IgD-negative memory B cell (primary cell): ENCODE measurements at regions not wholly inside any gene's neighbourhood (a gene's known extent, or its start where the extent isn't known, plus 50 kb on each side); places are given as distances from the start of the nearest gene placed in this dataset.

ENCODE experiments used
- H3K27ac Mint-ChIP-seq, 3 donors: one replicate each; pipeline ENCODE4 v1.8.0; 2020 to 2022; ENCODE audit warnings: mild to moderate bottlenecking in 3 of 3, mixed read lengths in 3 of 3, moderate library complexity in 1 of 3
- H3K27me3 Mint-ChIP-seq: one replicate; pipeline ENCODE4 v1.8.0; 2021; ENCODE audit warnings: mixed read lengths
- H3K36me3 Mint-ChIP-seq: one replicate; pipeline ENCODE4 v1.8.0; 2020; ENCODE audit warnings: mild to moderate bottlenecking, mixed read lengths
- H3K4me1 Mint-ChIP-seq, 3 donors: one replicate each; pipeline ENCODE4 v1.8.0; 2020 to 2022; ENCODE audit warnings: mixed read lengths in 3 of 3, mild to moderate bottlenecking in 1 of 3
- H3K4me3 Mint-ChIP-seq, 4 donors: one replicate each; pipeline ENCODE4 v1.8.0; 2020 to 2022; ENCODE audit warnings: mild to moderate bottlenecking in 4 of 4, mixed read lengths in 4 of 4, moderate library complexity in 3 of 4
- H3K9me3 Mint-ChIP-seq, 3 donors: one replicate each; pipeline ENCODE4 v1.8.0; 2020 to 2021; ENCODE audit warnings: mixed read lengths in 3 of 3, mild to moderate bottlenecking in 1 of 3

DNA sequence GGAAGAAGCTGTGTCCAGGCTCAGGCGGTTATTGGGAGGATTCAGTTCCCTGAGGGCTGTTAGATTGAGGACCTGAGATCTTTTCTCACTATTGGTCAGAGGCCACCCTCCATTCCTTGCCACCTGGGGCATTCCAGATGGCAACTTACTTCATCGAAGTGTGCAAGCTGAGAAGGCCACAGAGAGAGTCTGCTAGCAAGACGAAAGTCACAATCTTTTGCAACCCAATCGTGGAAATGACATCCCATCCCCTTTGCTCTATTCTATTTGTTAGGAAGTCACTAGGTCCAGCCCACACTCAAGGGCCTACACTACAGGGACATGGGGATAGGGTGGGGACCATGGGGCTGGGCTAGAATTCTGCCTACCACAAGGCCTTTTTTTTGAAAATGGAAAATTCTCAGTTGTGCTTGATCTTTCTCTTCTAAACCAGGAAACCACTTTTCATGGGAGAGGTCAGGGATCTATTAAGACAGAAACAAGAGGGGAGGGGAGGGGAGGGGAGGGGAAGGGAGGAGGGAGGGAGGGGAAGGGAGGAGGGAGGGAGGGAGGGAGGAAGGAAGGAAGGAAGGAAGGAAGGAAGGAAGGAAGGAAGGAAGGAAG is 217.2 kb downstream of the BCAS1 start:
- Mint-ChIP-seq H3K4me3 (no peak overlapping the region), H3K36me3 (no peaks in the 10 kb centered on the region), H3K4me1 (peaks cover 16 to 24% (median 20%) of the 10 kb centered on the region in 3 donors), H3K27me3 (no peaks in the 10 kb centered on the region), H3K9me3 (peaks cover 0 to 1% (median 0%) of the 10 kb centered on the region in 3 donors), H3K27ac (no peak overlapping the region)

DNA sequence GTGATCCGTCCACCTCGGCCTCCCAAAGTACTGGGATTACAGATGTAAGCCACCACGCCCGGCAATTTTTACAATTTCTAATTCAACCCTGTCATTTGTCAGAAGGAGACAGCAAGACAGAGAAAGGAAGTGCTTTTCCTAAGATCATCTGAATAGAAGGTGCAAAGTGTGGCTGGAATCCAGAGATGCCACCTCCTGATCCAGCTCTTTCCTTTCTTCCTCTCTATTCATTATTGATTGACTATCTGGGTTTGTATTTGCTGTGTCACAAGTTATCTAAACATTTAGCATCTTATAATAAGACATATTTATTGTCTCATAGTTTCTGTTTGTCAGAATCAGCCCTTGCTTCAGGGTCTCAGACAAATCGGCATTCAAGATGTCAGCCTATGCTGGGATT is 217.7 kb downstream of the BCAS1 start:
- H3K4me3 Mint-ChIP-seq = no peak overlapping the region
- peaks cover 0 to 1% (median 0%) of the 10 kb centered on the region in 3 donors for H3K9me3 Mint-ChIP-seq
- no peaks in the 10 kb centered on the region for H3K36me3 Mint-ChIP-seq
- no peaks in the 10 kb centered on the region for H3K27me3 Mint-ChIP-seq
- no peak overlapping the region for H3K27ac Mint-ChIP-seq
- H3K4me1 Mint-ChIP-seq = peaks cover 21 to 29% (median 24%) of the 10 kb centered on the region in 3 donors

DNA sequence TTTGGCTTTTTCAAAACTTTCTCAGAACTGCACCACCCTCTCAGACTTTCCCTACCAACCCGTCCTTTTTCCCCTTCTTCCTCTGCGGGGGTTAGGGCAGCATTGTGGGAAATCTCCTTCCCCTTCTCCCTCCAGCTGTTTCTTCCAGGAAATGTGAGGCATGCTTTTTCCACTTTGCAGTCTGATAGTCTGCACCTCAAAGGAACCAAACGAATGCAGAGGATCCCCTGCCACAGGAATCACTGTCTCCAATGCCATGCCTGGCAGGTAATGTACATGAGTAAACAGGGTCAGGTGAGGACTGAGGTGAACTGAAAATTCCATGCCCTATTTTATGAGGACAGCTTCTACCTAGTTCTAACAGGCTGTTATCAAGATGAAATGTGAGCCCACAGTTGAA is 218.4 kb downstream of the BCAS1 start:
- Mint-ChIP-seq H3K27me3 (no peaks in the 10 kb centered on the region), H3K4me1 (peaks cover 27 to 36% (median 31%) of the 10 kb centered on the region in 3 donors), H3K4me3 (peak overlapping the region in 1 of 4 donors; percentile 18), H3K27ac (no peak overlapping the region), H3K9me3 (peaks cover 0 to 1% (median 0%) of the 10 kb centered on the region in 3 donors), H3K36me3 (no peaks in the 10 kb centered on the region)

DNA sequence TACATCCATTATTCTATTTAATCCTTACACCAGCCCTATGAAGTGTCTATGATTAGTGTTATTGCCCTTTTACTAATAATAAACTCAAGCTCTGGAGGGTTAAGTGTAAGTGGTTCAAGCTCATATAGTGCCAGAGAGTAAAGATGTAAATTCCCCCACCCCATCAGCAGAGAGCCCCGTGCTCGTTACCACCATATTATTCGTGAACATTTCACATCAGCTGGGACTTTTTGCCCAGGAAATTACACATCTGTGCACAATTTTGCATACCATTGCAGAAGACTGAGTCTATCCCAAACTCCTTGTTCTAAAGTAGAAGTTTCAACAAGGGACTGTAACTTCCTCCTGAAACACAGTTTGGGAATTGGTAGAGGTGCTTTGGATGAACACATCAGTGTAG is 220.1 kb downstream of the BCAS1 start:
- Mint-ChIP-seq H3K27ac (no peak overlapping the region), H3K4me3 (no peak overlapping the region), H3K36me3 (no peaks in the 10 kb centered on the region), H3K4me1 (peaks cover 31 to 33% (median 33%) of the 10 kb centered on the region in 3 donors), H3K9me3 (peaks cover 0 to 1% (median 0%) of the 10 kb centered on the region in 3 donors), H3K27me3 (no peaks in the 10 kb centered on the region)

DNA sequence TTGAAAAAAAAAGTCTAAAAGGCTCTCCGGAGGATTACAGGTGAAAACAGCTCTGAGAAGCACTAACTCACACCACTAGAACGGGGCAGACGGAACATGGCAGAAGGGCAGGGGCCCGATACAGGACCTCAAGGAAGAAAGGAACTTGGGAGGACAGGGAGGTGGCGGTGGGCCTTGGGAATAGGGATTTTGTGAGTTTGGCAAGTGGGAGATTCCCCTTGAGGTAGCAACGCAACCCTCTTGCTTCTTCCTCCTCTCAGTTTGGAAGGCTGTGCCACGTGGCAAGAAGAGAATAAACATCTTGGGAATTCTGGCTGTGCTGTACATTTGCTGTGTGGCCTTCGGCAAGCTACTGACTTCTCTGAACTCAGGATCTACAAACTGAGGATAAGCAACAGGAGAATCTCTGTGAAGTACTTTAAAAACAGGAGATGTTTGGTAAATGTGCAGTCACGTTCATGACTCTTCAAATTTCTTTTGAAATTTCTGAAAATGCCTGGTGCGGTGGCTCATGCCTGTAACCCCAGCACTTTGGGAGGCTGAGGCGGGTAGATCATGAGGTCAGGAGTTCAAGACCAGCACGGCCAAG is 220.8 kb downstream of the BCAS1 start:
- Mint-ChIP-seq H3K4me1 (peaks cover 33 to 36% (median 36%) of the 10 kb centered on the region in 3 donors), H3K4me3 (peak overlapping the region in 1 of 4 donors; percentile 8), H3K27ac (no peak overlapping the region), H3K36me3 (no peaks in the 10 kb centered on the region), H3K9me3 (peaks cover 0 to 1% (median 0%) of the 10 kb centered on the region in 3 donors), H3K27me3 (no peaks in the 10 kb centered on the region)

DNA sequence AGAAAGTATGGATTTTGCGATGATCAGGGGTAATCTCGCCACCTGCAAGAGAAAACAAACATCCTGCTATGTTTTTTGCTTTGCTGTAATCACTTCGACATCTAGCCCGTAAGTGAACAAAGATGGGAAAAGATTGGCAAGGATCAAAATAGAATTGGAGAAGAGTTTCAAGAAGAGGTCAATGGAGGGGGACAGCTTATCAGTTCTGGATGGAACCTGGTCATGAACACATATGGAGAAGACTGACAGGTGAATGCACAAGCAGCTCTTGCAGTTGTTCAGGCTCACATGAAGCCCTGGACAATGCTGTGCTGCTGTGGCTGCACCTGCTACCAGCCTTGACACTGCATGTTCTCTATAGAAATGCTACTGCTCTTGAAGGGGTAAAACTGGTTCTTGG is 222.1 kb downstream of the BCAS1 start:
- no peaks in the 10 kb centered on the region for H3K27me3 Mint-ChIP-seq
- H3K9me3 Mint-ChIP-seq = peaks cover 0 to 2% (median 1%) of the 10 kb centered on the region in 3 donors
- H3K4me1 Mint-ChIP-seq = peaks cover 36 to 41% (median 39%) of the 10 kb centered on the region in 3 donors
- H3K4me3 Mint-ChIP-seq = peak overlapping the region in 2 of 4 donors; percentile 58 to 67
- H3K36me3 Mint-ChIP-seq = no peaks in the 10 kb centered on the region
- H3K27ac Mint-ChIP-seq = peak overlapping the region; percentile 6 to 89 (median 50)

DNA sequence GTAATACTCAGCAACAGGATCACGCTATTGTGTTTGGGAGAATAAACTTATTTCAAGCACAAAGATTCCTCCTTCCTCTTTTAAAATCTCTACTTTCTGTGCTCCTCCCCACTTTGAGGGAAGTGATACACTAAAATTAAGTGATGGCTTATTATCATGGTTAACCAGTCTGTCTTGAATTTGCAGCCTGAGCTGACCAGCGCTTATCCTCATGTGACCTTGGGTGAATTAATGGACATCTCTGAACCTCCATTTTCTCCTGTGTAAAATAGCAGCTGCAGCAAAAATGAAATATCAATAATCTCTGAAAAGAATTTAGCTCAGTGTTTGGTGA is 222.6 kb downstream of the BCAS1 start:
- H3K4me3 Mint-ChIP-seq = peak overlapping the region; percentile 60 to 86 (median 79)
- peak overlapping the region; percentile 50 to 89 (median 66) for H3K27ac Mint-ChIP-seq
- H3K27me3 Mint-ChIP-seq = no peaks in the 10 kb centered on the region
- H3K9me3 Mint-ChIP-seq = peaks cover 0 to 2% (median 0%) of the 10 kb centered on the region in 3 donors
- H3K36me3 Mint-ChIP-seq = no peaks in the 10 kb centered on the region
- H3K4me1 Mint-ChIP-seq = peaks cover 39 to 41% (median 40%) of the 10 kb centered on the region in 3 donors

DNA sequence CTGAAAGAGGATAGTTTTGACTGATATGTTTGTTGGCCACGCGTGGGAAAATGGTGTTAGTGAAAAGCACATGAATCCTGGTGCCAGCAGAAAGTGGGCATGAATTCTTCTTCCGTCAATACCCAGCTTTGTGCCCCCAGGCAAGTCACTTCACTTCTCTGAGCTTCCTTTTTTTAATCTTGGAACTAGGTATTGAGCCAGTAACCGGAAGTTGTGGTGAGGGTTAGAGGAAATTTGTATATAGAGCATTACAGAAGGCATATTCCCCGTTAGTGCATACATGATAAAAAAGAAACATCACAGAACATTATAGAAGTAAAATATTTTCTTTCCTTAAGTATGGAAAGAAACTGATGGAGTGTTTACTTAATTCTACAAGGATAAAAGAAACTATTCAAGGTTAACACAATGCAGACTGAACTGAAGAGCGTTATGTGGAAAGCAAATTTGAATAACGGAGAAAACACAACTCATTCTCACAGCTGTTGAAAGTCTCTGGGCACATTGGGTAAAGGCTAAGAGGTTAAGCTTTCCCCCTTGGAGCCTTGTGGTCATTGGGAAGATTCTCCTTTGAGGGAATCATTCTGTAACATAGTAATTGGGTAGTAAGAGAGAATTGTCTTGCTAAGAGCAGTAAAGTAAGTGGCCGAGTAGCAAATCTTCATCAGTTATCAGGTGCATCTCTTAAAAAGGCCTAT is 223.1 kb downstream of the BCAS1 start:
- H3K27me3 Mint-ChIP-seq = no peaks in the 10 kb centered on the region
- peaks cover 0 to 2% (median 0%) of the 10 kb centered on the region in 3 donors for H3K9me3 Mint-ChIP-seq
- no peaks in the 10 kb centered on the region for H3K36me3 Mint-ChIP-seq
- H3K4me3 Mint-ChIP-seq = peak overlapping the region; percentile 60 to 86 (median 79)
- H3K27ac Mint-ChIP-seq = peak overlapping the region; percentile 41 to 89 (median 66)
- H3K4me1 Mint-ChIP-seq = peaks cover 42 to 46% (median 45%) of the 10 kb centered on the region in 3 donors

DNA sequence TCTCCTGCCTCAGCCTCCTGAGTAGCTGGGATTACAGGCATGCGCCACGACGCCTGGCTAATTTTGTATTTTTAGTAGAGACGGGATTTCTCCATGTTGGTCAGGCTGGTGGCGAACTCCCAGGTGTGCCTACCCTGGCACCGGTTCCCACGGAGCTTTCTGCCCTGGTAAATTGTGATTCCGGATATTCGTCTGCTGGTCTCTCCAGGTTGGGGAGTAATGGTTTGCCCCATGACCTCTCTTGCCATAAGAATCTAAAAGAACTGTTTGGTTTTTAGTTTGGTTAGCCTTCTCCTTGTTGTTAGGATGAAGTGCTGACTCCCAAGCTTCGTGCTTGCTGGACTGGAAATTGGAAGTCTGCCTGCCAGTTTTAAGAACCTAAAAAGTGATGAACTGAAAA is 223.8 kb downstream of the BCAS1 start:
- Mint-ChIP-seq H3K4me1 (peaks cover 46 to 50% (median 46%) of the 10 kb centered on the region in 3 donors), H3K36me3 (no peaks in the 10 kb centered on the region), H3K9me3 (peaks cover 0 to 2% (median 0%) of the 10 kb centered on the region in 3 donors), H3K27ac (peak overlapping the region; percentile 66 to 89 (median 71)), H3K27me3 (no peaks in the 10 kb centered on the region), H3K4me3 (peak overlapping the region in 1 of 4 donors; percentile 59)

DNA sequence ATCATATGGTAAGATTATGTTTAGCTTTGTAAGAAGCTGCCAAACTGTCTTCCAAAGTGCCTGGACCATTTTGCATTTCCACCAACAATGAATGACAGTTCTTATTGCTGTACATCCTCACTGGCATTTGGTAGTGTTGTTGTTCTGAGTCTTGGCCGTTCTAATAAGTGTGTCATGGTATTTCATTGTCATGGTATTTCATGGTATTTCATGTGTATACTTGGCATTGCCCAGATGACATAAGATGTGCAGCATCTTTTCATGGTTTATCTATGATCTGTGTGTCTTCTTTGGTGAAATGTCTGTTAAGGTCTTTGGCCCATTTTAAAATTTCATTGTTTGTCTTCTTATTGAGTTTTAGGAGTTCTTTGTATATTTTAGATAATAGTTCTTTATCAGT is 224.4 kb downstream of the BCAS1 start:
- Mint-ChIP-seq H3K4me1 (peaks cover 46 to 52% (median 48%) of the 10 kb centered on the region in 3 donors), H3K36me3 (no peaks in the 10 kb centered on the region), H3K27ac (no peak overlapping the region), H3K27me3 (no peaks in the 10 kb centered on the region), H3K4me3 (peak overlapping the region in 1 of 4 donors; percentile 0), H3K9me3 (peaks cover 0 to 2% (median 0%) of the 10 kb centered on the region in 3 donors)

DNA sequence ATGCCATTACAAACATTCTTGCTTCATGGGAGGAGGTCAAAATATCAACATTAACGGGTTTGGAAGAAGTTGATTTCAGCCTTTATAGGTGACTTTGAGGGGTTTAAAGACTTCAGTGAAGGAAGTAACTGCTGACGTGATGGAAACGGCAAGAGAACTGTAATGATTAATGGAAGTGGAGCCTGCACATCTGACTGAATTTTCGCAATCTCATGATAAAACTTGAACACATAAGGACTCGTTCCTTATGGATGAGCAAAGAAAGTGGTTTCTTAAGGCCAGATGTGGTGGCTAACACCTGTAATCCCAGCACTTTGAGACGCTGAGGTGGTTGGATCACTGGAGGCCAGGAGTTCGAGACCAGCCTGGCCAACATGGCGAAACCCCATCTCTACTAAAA is 226.1 kb downstream of the BCAS1 start:
- Mint-ChIP-seq H3K27ac (peak overlapping the region in 2 of 3 donors; percentile 1 to 4), H3K9me3 (peaks cover 1 to 2% (median 2%) of the 10 kb centered on the region in 3 donors), H3K4me1 (peaks cover 52 to 59% (median 53%) of the 10 kb centered on the region in 3 donors), H3K36me3 (peaks cover 2% of the 10 kb centered on the region), H3K27me3 (no peaks in the 10 kb centered on the region), H3K4me3 (no peak overlapping the region)

DNA sequence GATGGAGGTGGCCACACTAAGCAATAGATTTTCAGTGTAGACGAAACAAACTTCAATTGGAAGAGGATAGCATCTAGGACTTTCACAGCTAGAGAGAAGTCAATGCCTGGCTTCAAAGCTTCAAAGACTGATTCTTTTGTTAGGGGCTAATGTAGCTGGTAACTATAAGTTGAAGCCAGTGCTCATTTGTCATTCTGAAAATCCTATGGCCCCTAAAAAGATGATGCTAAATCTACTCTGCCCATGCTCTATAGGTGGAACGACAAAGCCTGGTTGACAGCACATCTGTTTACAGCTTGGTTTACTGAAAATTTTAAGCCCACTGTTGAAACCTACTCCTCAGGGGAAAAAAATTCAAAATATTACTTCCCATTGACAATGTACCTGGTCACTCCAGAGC is 226.7 kb downstream of the BCAS1 start:
- Mint-ChIP-seq H3K4me1 (peaks cover 53 to 60% (median 58%) of the 10 kb centered on the region in 3 donors), H3K4me3 (no peak overlapping the region), H3K36me3 (peaks cover 2% of the 10 kb centered on the region), H3K9me3 (peaks cover 2 to 3% (median 2%) of the 10 kb centered on the region in 3 donors), H3K27me3 (no peaks in the 10 kb centered on the region), H3K27ac (peak overlapping the region in 1 of 3 donors; percentile 1)

DNA sequence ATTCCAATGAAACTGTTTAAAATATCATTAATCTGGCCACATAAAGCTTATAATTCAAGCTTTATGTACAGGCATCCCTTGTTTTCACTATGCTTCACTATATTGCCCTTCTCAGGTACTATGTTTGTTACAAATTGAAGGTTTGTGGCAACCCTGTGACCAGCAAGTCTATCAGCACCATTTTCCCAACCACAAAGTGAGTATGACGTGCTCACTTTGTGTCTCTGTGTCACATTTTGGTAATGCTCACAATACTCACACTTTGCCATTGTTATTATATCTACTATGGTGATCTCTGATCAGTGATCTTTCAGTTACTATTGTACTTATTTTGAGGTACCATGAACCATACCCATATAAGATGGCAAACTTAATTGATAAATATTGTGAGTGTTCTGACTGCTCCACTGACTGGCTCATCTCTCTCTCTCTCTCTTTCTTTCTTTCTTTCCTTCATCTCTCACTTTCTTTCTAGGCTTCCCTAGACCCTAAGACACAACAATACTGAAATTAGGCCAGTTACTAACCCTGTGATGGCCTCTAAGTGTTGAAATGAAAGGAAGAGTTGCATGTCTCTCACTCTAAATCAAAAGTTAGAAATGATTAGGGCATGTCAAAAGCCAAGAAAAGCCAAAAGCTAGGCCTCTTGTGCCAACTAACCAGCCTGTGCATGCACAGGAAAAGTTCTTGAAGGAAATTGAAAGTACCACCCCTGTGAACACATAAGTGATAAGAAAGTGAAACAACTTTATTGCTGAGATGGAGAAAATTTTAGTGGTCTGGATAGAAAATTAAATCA is 227.9 kb downstream of the BCAS1 start:
- H3K27me3 Mint-ChIP-seq = no peaks in the 10 kb centered on the region
- peaks cover 2 to 3% (median 3%) of the 10 kb centered on the region in 3 donors for H3K9me3 Mint-ChIP-seq
- H3K36me3 Mint-ChIP-seq = peaks cover 2% of the 10 kb centered on the region
- peak overlapping the region; percentile 48 to 85 (median 85) for H3K27ac Mint-ChIP-seq
- peak overlapping the region in 3 of 4 donors; percentile 40 to 84 (median 42) for H3K4me3 Mint-ChIP-seq
- peaks cover 47 to 55% (median 54%) of the 10 kb centered on the region in 3 donors for H3K4me1 Mint-ChIP-seq

DNA sequence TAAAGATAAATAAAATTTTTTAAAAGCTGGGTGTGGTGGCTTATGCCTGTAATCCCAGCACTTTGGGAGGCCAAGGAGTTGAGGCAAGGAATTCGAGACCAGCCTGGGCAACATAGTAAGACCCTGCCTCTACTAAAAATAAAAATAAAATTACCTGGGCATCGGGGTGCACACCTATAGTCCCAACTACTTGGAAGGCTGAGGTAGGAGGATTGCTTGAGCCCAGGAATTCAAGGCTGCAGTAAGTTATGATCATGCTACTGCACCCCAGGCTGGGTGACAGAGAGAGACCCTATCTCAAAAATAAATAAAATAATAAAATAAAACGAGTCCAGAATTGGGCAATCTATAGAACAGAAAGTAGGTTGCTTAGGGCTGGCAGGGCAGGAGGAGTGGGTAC is 228.7 kb downstream of the BCAS1 start:
- no peak overlapping the region for H3K4me3 Mint-ChIP-seq
- peaks cover 2% of the 10 kb centered on the region for H3K36me3 Mint-ChIP-seq
- peak overlapping the region; percentile 48 to 85 (median 85) for H3K27ac Mint-ChIP-seq
- H3K4me1 Mint-ChIP-seq = peaks cover 45 to 51% (median 48%) of the 10 kb centered on the region in 3 donors
- H3K9me3 Mint-ChIP-seq = peaks cover 2 to 3% (median 3%) of the 10 kb centered on the region in 3 donors
- H3K27me3 Mint-ChIP-seq = no peaks in the 10 kb centered on the region
